ENCODE measurements at regions not wholly inside any gene's neighbourhood (a gene's known extent, or its start where the extent isn't known, plus 50 kb on each side); places are given as distances from the start of the nearest gene placed in this dataset.

DNA sequence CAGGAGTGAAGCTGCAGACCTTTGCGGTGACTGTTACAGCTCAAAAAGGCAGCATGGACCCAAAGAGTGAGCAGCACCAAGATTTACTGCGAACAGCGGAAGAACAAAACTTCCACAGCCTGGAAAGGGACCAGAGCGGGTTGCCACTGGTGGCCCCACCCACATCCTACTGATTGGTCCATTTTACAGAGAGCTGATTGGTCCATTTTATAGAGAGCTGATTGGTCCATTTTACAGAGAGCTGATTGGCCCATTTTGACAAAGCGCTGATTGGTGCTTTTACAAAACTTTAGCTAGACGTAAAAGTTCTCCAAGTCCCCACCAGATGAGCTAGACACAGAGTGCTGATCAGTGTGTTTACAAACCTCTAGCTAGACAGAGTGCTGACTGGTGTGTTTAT lies 134.2 kb upstream of the FRG1 start:
- no peak overlapping the region for H3K4me2 ChIP-seq (ENCODE audit: low read depth, low read length)
- no peak overlapping the region for H4K5ac ChIP-seq (ENCODE audit: low read depth, low read length)
- peaks cover 21% of the 10 kb centered on the region; the same call in 1 of the 2 replicates for H3K9me3 ChIP-seq (ENCODE audit: control insufficient read depth, insufficient read depth, low read length)
- no peaks in the 10 kb centered on the region for H4K20me1 ChIP-seq (ENCODE audit: insufficient read depth, low read length)
- no peak overlapping the region for H3K56ac ChIP-seq (ENCODE audit: extremely low read depth, insufficient read depth, low read length)
- no peak overlapping the region for H2BK120ac ChIP-seq (ENCODE audit: low read depth, low read length)
- ChIA-PET POLR2A (ENCODE audit: unreplicated experiment) (no interaction called here), CTCF (no interaction called here)
- no peak overlapping the region for H3K18ac ChIP-seq (ENCODE audit: low read depth, low read length)
- in situ Hi-C loops (cut with MboI; ENCODE audit: low sequenced_read_pairs) (no loop called here), dilution Hi-C loops (cut with HindIII; ENCODE audit: low sequenced_read_pairs, unreplicated experiment) (no loop called here), intact Hi-C loops (cut with micrococcal nuclease) (no loop called here)
- no peaks in the 10 kb centered on the region for H3K27me3 ChIP-seq (ENCODE audit: control insufficient read depth, insufficient read depth, low read length)
- no peak overlapping the region for H2BK20ac ChIP-seq (ENCODE audit: low read depth, low read length)
- H3K23ac ChIP-seq (ENCODE audit: low read depth, low read length): no peak overlapping the region
- H3K4me1 ChIP-seq (ENCODE audit: control insufficient read depth, insufficient read depth, low read length): no peaks in the 10 kb centered on the region
- no peak overlapping the region for H2AK9ac ChIP-seq (replicated peaks; ENCODE audit: low read depth, low read length, poor library complexity)
- no peak overlapping the region for H3K27ac ChIP-seq (ENCODE audit: insufficient read depth, low read length)
- H3K4ac ChIP-seq (ENCODE audit: low read depth, low read length): no peak overlapping the region
- no peak overlapping the region for H4K8ac ChIP-seq (ENCODE audit: low read depth in 2 of 2, low read length in 2 of 2)
- no peak overlapping the region for H2BK15ac ChIP-seq (ENCODE audit: low read depth, low read length)
- H3K9me1 ChIP-seq (ENCODE audit: insufficient read depth, low read length): no peaks in the 10 kb centered on the region
- H2AK5ac ChIP-seq (ENCODE audit: low read depth, low read length): no peak overlapping the region
- H3K9ac ChIP-seq (ENCODE audit: low read depth, low read length): no peak overlapping the region
- TF ChIP-seq RAD21 (IDR thresholded peaks at IDR 0.05; ENCODE audit: low read length) (no peak), BHLHE40 (IDR thresholded peaks at IDR 0.05; ENCODE audit: low read depth, low read length) (no peak), SMC3 (IDR thresholded peaks at IDR 0.05; ENCODE audit: low read depth, low read length) (no peak), CHD1 (IDR thresholded peaks at IDR 0.05; ENCODE audit: low read depth, low read length) (no peak), RCOR1 (IDR thresholded peaks at IDR 0.05; ENCODE audit: insufficient replicate concordance, low read length) (no peak), MXI1 (IDR thresholded peaks at IDR 0.05; ENCODE audit: borderline replicate concordance, low read depth, low read length) (no peak), POLR2A (IDR thresholded peaks at IDR 0.05; ENCODE audit: low read depth, low read length) (no peak), MAZ (IDR thresholded peaks at IDR 0.05; ENCODE audit: borderline replicate concordance, low read depth, low read length) (no peak), MAFK (IDR thresholded peaks at IDR 0.05; ENCODE audit: low read depth, low read length) (no peak), RFX5 (IDR thresholded peaks at IDR 0.05; ENCODE audit: low read depth, low read length) (no peak), NFE2L2 (IDR thresholded peaks at IDR 0.05; ENCODE audit: low read depth, low read length) (no peak), FOS (IDR thresholded peaks at IDR 0.05; ENCODE audit: low read depth, low read length) (no peak), CEBPB (IDR thresholded peaks at IDR 0.05; ENCODE audit: low read depth, low read length) (no peak)
- TF ChIP-seq, protein P1, sequence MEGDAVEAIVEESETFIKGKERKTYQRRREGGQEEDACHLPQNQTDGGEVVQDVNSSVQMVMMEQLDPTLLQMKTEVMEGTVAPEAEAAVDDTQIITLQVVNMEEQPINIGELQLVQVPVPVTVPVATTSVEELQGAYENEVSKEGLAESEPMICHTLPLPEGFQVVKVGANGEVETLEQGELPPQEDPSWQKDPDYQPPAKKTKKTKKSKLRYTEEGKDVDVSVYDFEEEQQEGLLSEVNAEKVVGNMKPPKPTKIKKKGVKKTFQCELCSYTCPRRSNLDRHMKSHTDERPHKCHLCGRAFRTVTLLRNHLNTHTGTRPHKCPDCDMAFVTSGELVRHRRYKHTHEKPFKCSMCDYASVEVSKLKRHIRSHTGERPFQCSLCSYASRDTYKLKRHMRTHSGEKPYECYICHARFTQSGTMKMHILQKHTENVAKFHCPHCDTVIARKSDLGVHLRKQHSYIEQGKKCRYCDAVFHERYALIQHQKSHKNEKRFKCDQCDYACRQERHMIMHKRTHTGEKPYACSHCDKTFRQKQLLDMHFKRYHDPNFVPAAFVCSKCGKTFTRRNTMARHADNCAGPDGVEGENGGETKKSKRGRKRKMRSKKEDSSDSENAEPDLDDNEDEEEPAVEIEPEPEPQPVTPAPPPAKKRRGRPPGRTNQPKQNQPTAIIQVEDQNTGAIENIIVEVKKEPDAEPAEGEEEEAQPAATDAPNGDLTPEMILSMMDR (conservative IDR thresholded peaks at IDR 0.05; ENCODE audit: low read depth, low read length): no peak
- TF ChIP-seq, protein P2, sequence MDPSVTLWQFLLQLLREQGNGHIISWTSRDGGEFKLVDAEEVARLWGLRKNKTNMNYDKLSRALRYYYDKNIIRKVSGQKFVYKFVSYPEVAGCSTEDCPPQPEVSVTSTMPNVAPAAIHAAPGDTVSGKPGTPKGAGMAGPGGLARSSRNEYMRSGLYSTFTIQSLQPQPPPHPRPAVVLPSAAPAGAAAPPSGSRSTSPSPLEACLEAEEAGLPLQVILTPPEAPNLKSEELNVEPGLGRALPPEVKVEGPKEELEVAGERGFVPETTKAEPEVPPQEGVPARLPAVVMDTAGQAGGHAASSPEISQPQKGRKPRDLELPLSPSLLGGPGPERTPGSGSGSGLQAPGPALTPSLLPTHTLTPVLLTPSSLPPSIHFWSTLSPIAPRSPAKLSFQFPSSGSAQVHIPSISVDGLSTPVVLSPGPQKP (IDR thresholded peaks at IDR 0.05; ENCODE audit: borderline replicate concordance, low read depth, low read length): no peak
- TF ChIP-seq, protein P3, sequence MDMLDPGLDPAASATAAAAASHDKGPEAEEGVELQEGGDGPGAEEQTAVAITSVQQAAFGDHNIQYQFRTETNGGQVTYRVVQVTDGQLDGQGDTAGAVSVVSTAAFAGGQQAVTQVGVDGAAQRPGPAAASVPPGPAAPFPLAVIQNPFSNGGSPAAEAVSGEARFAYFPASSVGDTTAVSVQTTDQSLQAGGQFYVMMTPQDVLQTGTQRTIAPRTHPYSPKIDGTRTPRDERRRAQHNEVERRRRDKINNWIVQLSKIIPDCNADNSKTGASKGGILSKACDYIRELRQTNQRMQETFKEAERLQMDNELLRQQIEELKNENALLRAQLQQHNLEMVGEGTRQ (IDR thresholded peaks at IDR 0.05; ENCODE audit: low read depth, low read length): no peak
- H3K36me3 ChIP-seq (ENCODE audit: control insufficient read depth, insufficient read depth, low read length): no peaks in the 10 kb centered on the region
- no peak overlapping the region for H3K4me3 ChIP-seq (ENCODE audit: insufficient read depth, low read depth, low read length)
- H2AFZ ChIP-seq (replicated peaks; ENCODE audit: low read length, poor library complexity): no peak overlapping the region
- DNase-seq (no peak), ATAC-seq (ENCODE audit: low read depth) (no peak)
- no peak overlapping the region for H2BK5ac ChIP-seq (ENCODE audit: low read depth, low read length, poor library complexity, severe bottlenecking)
- H3K14ac ChIP-seq (replicated peaks; ENCODE audit: low read depth, low read length): no peak overlapping the region
- no CpG with 5 or more reads among the region's 6 CpGs for WGBS, 2 experiments (ENCODE audit: extremely low coverage in 2 of 2, insufficient read length in 1 of 2)
- no peaks in the 10 kb centered on the region for H3K79me1 ChIP-seq (ENCODE audit: low read depth in 1 of 2, low read length in 2 of 2)
- H4K91ac ChIP-seq (ENCODE audit: insufficient read depth, low read depth, low read length): no peak overlapping the region
- no TSS peak for BruUV-seq (replicated peaks)

Data from IMR-90 (cell line).